AG04450 (cell line): ENCODE measurements at regions not wholly inside any gene's neighbourhood (a gene's known extent, or its start where the extent isn't known, plus 50 kb on each side); places are given as distances from the start of the nearest gene placed in this dataset.

Experiments used
- CTCF ChIA-PET: fragments of 300-600, 350-600 bp; formaldehyde crosslinking; extraction: SDS; loops from one replicate; lab custom pipeline; 2022; ENCODE audit warnings: antibody characterized with exemption, inconsistent platforms; lab: Charles Lee
- POLR2A ChIA-PET: fragments of 350-600 bp; formaldehyde crosslinking; extraction: SDS; loops from one replicate; lab custom pipeline; 2021; ENCODE audit warnings: antibody characterized with exemption, inconsistent platforms; lab: Yijun Ruan, JAX
- DNase-seq: peaks from one replicate; pipeline ENCODE4 v3.0.0-alpha.2; 2011; ENCODE audit warnings: low read depth, low spot score
- H3K27ac ChIP-seq: one replicate; pipeline ENCODE4 v1.5.1; 2012; ENCODE audit warnings: low read depth, low read length, control low read depth
- H3K27me3 ChIP-seq: one replicate; pipeline ENCODE4 v1.6.0; 2012; ENCODE audit warnings: low read length; ENCODE audit not compliant: control insufficient read depth, insufficient read depth
- H3K4me3 ChIP-seq: 2 replicates; pipeline ENCODE4 v1.5.1; 2011; ENCODE audit warnings: mild to moderate bottlenecking, low read depth, low read length, control low read depth
- H3K9me3 ChIP-seq: 2 replicates; pipeline ENCODE4 v1.5.1; 2012; ENCODE audit warnings: low read length; ENCODE audit not compliant: control insufficient read depth, insufficient read depth
- TF ChIP-seq, protein P1 (sequence below): IDR thresholded peaks from 2 replicates; pipeline ENCODE4 v1.5.1; 2011; ENCODE audit warnings: low read depth, low read length, control low read depth, inconsistent platforms

DNA sequence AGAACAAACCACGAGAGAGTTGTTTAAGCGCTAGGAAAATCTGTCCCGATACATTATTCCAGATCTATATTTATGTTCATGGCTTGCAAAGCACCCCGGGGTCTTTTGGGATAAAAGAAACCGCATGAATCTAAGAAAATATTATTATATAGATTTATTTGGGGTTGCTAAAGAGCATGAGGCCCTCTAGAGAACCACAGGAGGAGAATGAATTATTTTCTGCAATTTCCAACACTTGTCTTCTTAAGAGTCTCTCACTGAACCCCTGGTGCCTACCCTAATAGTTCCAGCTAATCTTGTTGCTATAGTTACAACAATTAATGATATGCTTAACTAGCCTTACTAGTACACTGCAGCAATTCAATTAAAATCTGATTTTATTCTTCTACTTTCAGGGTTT is 79.6 kb downstream of the ARRDC4 start:
- TF ChIP-seq, protein P1, sequence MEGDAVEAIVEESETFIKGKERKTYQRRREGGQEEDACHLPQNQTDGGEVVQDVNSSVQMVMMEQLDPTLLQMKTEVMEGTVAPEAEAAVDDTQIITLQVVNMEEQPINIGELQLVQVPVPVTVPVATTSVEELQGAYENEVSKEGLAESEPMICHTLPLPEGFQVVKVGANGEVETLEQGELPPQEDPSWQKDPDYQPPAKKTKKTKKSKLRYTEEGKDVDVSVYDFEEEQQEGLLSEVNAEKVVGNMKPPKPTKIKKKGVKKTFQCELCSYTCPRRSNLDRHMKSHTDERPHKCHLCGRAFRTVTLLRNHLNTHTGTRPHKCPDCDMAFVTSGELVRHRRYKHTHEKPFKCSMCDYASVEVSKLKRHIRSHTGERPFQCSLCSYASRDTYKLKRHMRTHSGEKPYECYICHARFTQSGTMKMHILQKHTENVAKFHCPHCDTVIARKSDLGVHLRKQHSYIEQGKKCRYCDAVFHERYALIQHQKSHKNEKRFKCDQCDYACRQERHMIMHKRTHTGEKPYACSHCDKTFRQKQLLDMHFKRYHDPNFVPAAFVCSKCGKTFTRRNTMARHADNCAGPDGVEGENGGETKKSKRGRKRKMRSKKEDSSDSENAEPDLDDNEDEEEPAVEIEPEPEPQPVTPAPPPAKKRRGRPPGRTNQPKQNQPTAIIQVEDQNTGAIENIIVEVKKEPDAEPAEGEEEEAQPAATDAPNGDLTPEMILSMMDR: no peak
- DNase-seq: no peak
- Histone ChIP-seq H3K27ac (no peak overlapping the region), H3K27me3 (no peaks in the 10 kb centered on the region), H3K4me3 (no peak overlapping the region), H3K9me3 (peaks cover 19% of the 10 kb centered on the region)
- POLR2A ChIA-PET: no interaction called here
- CTCF ChIA-PET: no interaction called here

DNA sequence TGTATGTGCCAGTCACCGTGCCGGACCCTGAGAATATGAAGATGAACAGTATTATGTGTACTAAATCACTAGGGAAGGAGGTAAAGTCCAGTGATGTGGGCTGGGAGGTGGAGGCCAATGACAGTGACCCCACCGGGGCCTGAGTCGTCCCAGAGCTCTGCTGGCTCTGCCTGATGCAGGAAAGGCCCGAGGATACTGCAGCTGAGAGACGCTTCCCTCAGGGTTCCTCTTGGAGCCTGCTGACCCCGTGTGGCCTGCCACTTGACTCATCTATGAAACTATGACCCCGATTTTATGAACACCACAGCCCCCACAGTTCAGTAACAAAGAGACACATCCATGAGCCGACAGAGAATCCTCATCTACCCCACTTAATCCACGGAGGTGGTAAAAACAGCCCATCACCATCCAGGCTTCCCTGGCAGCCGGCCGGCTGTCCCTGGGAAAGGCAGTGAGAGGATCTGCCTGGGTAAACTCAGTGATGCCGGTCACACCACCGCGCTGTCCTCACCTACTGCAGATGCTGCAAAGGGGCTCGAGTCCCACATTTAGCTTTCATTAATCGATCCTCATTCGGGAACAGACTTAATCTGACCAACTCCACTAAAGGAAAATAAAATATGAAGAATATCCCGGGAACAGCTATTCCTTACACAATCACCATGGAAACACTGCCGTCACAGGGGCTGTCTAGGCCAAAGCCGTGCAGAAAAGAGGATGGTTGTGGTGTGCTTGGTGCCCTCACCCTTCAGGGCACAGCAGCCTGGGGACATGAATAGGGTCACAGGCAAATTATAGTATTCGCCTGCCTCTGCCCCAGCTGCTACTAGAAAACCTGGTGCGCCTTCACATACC is 82.9 kb downstream of the ARRDC4 start:
- DNase-seq: no peak
- Histone ChIP-seq H3K4me3 (no peak overlapping the region), H3K27me3 (no peaks in the 10 kb centered on the region), H3K27ac (no peak overlapping the region), H3K9me3 (peaks cover 23% of the 10 kb centered on the region)
- CTCF ChIA-PET: no interaction called here
- POLR2A ChIA-PET: no interaction called here
- TF ChIP-seq, protein P1: no peak

DNA sequence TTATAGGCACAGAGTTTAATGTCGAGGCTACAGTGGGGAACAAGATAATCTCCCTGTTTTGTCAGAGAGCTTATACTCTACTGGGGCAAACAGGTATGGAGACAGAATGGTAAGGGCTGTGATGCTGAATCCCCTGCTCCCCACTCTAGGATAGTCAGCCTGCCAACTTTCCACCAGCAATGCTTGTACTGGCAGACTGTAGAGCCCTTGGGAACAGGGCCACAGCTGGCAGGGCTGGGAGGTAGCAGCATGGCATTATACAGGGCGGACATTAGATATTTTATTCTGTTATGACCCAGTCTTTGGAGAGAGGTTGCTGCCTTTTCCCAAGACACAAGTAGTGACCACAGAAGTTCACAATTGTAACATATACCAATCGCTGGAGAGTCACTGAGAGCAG is 91.2 kb downstream of the ARRDC4 start:
- ChIA-PET CTCF (no interaction called here), POLR2A (no interaction called here)
- Histone ChIP-seq H3K27ac (no peak overlapping the region), H3K9me3 (no peaks in the 10 kb centered on the region; the same call in 1 of the 2 replicates), H3K27me3 (no peaks in the 10 kb centered on the region), H3K4me3 (no peak overlapping the region)
- no peak for DNase-seq
- TF ChIP-seq, protein P1: no peak

DNA sequence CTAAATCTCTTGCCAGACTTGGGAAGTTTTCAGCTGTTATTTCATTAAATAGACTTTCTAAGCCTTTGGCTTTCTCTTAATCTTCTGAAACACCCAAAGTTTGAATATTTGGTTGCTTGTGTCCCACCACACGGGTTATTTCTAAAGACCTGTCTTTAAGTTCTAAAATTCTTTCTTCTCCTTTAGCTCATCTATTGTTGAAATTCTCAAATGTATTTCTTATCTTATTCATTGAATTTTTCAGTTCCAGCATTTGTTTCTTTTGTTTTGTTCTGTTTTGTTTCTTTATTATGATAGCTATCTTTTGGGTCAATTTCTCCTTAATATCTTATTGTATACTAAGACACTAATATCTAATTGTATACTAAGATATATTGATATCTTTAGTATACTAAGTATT is 97.0 kb downstream of the ARRDC4 start:
- H3K27ac ChIP-seq: no peak overlapping the region
- POLR2A ChIA-PET: no interaction called here
- no peak for DNase-seq
- no peak overlapping the region for H3K4me3 ChIP-seq
- CTCF ChIA-PET: no interaction called here
- TF ChIP-seq, protein P1: no peak
- H3K27me3 ChIP-seq: no peaks in the 10 kb centered on the region
- H3K9me3 ChIP-seq: peaks cover 5% of the 10 kb centered on the region; the same call in 1 of the 2 replicates

DNA sequence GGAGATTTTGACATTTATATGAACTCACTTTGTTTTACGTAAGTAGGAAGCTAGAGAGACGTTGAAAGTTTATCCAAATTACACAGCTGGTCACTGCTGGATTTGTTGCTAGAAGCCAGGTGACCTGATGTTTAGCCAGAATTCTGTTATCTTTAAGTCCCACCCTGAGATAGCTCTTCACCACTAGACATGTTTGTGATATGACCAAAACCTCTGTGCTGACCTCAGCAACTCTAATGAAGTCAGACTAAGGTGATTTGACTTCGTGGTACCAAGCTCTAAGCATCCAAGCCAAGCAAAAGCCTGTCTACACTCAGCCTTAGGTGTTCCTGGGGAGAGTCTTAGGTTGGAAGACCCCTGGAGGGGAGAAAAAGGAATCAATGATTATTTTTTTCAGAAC is 102.4 kb downstream of the ARRDC4 start:
- H3K9me3 ChIP-seq: peaks cover 14% of the 10 kb centered on the region; the same call in 1 of the 2 replicates
- no peak overlapping the region for H3K4me3 ChIP-seq
- POLR2A ChIA-PET: no interaction called here
- no peaks in the 10 kb centered on the region for H3K27me3 ChIP-seq
- CTCF ChIA-PET: no interaction called here
- H3K27ac ChIP-seq: no peak overlapping the region
- TF ChIP-seq, protein P1: no peak
- no peak for DNase-seq
